Left ventricle myocardium inferior (tissue), 1 donor: ENCODE measurements at regions not wholly inside any gene's neighbourhood (a gene's known extent, or its start where the extent isn't known, plus 50 kb on each side); places are given as distances from the start of the nearest gene placed in this dataset.

Source experiments
- DNase-seq: peaks from one replicate; pipeline ENCODE4 v3.0.0-alpha.2; 2020
- H3K27ac ChIP-seq: fragments of 200-600 bp; replicated peaks from 2 replicates; pipeline ENCODE4 v1.8.0; 2021
- H3K27me3 ChIP-seq: fragments of 200-600 bp; 2 replicates; pipeline ENCODE4 v1.8.0; 2021; ENCODE audit warnings: low read depth
- H3K36me3 ChIP-seq: fragments of 200-600 bp; 2 replicates; pipeline ENCODE4 v1.8.0; 2021
- H3K4me1 ChIP-seq: fragments of 200-600 bp; 2 replicates; pipeline ENCODE4 v1.8.0; 2021
- H3K4me3 ChIP-seq: fragments of 200-600 bp; 2 replicates; pipeline ENCODE4 v1.8.0; 2021; ENCODE audit warnings: mild to moderate bottlenecking, moderate library complexity
- H3K9me3 ChIP-seq: fragments of 200-600 bp; replicated peaks from 2 replicates; pipeline ENCODE4 v1.8.0; 2021
- CTCF ChIP-seq: fragments of 200-600 bp; IDR thresholded peaks from 2 replicates; pipeline ENCODE4 v1.8.0; 2021; ENCODE audit warnings: antibody characterized with exemption, mild to moderate bottlenecking, borderline replicate concordance
- intact Hi-C: fragments of 100-400 bp; cut with micrococcal nuclease; formaldehyde crosslinking; loops from one replicate; pipeline ENCODE4 v1.11.0; 2022
- donor health status: DM: no; HTN: yes; CAD: no; lungs with severe emphysema.

- no peak overlapping the region for H3K4me3 ChIP-seq
- no peak for DNase-seq
- no peaks in the 10 kb centered on the region for H3K4me1 ChIP-seq
- H3K27me3 ChIP-seq = no peaks in the 10 kb centered on the region
- intact Hi-C loops = no loop called here
- H3K36me3 ChIP-seq = no peaks in the 10 kb centered on the region
- H3K9me3 ChIP-seq = no peaks in the 10 kb centered on the region
- TF ChIP-seq CTCF = no peak
- no peak overlapping the region for H3K27ac ChIP-seq
Measured at GRCh38 chr9:12363439-12363838, 329.7 kb upstream of the TYRP1 start.

DNA sequence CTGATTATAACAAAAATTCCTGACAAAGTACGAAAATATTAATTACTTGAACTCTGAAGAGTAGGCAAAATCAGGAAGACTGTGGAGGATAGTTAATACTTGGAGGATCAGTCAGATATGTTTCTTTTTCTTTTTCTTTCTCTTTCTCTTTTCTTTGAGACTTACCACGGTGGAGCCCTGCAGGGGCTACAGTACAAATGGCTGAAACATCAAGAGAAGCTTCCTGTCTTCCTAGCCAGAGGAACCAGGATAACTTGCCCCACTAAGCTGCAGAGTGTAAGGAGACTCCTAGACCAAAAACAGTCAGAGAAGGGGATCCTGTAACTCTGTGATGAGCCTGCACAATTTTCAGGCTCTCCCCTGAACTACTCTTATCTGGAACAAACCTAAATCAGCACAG is 324.6 kb upstream of the TYRP1 start:
- Histone ChIP-seq H3K9me3 (no peaks in the 10 kb centered on the region), H3K36me3 (no peaks in the 10 kb centered on the region), H3K4me3 (no peak overlapping the region), H3K27ac (no peak overlapping the region), H3K4me1 (no peaks in the 10 kb centered on the region), H3K27me3 (no peaks in the 10 kb centered on the region)
- no peak for DNase-seq
- intact Hi-C loops = no loop called here
- TF ChIP-seq CTCF = no peak

DNA sequence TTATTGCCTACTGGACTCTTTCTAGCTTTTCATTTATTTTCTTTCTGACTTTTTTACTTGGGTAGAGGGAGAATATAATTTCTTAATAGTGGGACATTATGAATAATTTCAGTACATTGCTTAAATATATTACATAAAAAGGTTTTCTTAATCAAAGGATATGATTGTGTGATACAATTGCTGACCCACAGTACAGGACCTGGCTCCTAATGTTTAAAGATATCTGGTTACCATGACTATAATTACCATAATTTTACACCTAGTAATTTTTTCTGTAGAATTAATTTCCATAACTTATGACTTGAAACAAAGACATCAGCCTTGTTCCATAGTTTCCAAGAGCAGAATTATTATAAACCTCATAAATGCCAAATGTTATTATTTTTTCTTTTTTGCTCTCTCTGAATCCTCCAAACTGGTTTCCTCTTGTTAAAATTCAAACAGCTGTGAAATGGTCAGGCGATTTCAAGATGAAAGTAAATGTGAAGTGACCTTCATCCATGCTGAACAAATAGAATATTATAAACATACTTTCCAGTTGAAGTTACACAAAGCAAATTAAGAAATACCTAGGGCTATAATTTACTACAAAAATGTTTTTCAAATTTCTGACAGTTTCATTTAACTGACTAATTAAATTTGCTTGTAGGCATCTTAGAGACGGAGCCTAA is 301.2 kb upstream of the TYRP1 start:
- no peaks in the 10 kb centered on the region for H3K36me3 ChIP-seq
- no peaks in the 10 kb centered on the region for H3K9me3 ChIP-seq
- no peak overlapping the region for H3K4me3 ChIP-seq
- H3K27ac ChIP-seq = no peak overlapping the region
- TF ChIP-seq CTCF = no peak
- no peaks in the 10 kb centered on the region for H3K27me3 ChIP-seq
- no peaks in the 10 kb centered on the region for H3K4me1 ChIP-seq
- DNase-seq = no peak
- intact Hi-C loops = no loop called here

DNA sequence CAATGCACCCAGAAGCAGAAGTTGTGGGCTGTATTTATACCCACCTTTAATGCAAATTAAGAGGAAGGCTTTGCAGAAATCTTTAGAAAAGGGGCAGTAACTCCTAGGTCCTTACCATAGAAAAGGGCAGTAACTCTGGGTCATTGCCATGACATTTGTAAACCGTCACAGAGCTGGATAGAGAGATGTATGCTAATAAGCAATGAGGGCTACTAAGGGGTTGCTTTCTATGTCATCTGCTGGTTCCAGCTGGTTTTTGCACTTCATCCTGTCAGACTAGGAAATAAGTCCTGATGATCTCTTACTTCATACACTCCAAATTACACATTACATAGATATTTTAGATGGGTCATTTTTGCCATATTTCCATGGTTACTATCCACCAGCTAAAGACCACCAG is 299.1 kb upstream of the TYRP1 start:
- no peak overlapping the region for H3K27ac ChIP-seq
- no peak for TF ChIP-seq CTCF
- no peak overlapping the region for H3K4me3 ChIP-seq
- H3K4me1 ChIP-seq = no peaks in the 10 kb centered on the region
- H3K9me3 ChIP-seq = no peaks in the 10 kb centered on the region
- no peaks in the 10 kb centered on the region for H3K36me3 ChIP-seq
- no peaks in the 10 kb centered on the region for H3K27me3 ChIP-seq
- intact Hi-C loops = no loop called here
- no peak for DNase-seq

- Histone ChIP-seq H3K4me3 (no peak overlapping the region), H3K9me3 (no peaks in the 10 kb centered on the region), H3K27ac (no peak overlapping the region), H3K36me3 (no peaks in the 10 kb centered on the region), H3K27me3 (no peaks in the 10 kb centered on the region), H3K4me1 (no peaks in the 10 kb centered on the region)
- TF ChIP-seq CTCF = no peak
- DNase-seq = no peak
- intact Hi-C loops = loop anchor here (10.0 kb wide), 1 partner anchor 61 kb away; no protein-coding TSS in a partner anchor
Measured at GRCh38 chr9:12403721-12404120, 289.5 kb upstream of the TYRP1 start.

DNA sequence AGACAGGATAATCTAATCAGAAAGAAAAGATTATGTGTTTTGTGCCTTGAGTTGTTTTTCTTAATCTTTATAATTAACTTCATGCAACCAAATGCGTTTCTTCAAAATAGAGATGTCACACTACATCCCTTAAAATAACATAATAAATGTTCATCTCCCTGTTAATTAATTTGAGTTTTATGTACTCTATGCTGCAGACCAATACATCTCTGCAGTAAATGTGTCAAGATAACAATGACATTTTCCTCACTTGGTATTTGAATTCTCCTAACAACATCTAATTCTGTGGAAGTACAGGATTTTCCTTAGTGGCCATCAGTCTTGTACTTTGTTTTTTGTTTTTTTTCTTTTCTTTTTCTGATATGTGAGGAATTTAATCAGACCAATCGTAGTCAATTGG is 279.2 kb upstream of the TYRP1 start:
- no peak overlapping the region for H3K27ac ChIP-seq
- no peak for DNase-seq
- no peaks in the 10 kb centered on the region for H3K27me3 ChIP-seq
- intact Hi-C loops = no loop called here
- H3K4me3 ChIP-seq = no peak overlapping the region
- H3K9me3 ChIP-seq = no peaks in the 10 kb centered on the region
- TF ChIP-seq CTCF = no peak
- H3K4me1 ChIP-seq = no peaks in the 10 kb centered on the region
- no peaks in the 10 kb centered on the region for H3K36me3 ChIP-seq
